Type B pancreatic cell (in vitro differentiated cells): ENCODE measurements at regions not wholly inside any gene's neighbourhood (a gene's known extent, or its start where the extent isn't known, plus 50 kb on each side); places are given as distances from the start of the nearest gene placed in this dataset.

Experiments used
- DNase-seq: peaks from one replicate; pipeline ENCODE4 v3.0.0; 2021; ENCODE audit warnings: mixed read lengths; ENCODE audit not compliant: unreplicated experiment; ENCODE audit errors: extremely low spot score
- H3K27ac Mint-ChIP-seq: 2 replicates; pipeline ENCODE4 v1.8.0; 2021; ENCODE audit warnings: mild to moderate bottlenecking, mixed read lengths
- H3K27me3 Mint-ChIP-seq: 2 replicates; pipeline ENCODE4 v1.8.0; 2021; ENCODE audit warnings: mixed read lengths
- H3K36me3 Mint-ChIP-seq: 2 replicates; pipeline ENCODE4 v1.8.0; 2021; ENCODE audit warnings: mixed read lengths
- H3K4me1 Mint-ChIP-seq: one replicate; pipeline ENCODE4 v1.8.0; 2021; ENCODE audit warnings: mixed read lengths; ENCODE audit not compliant: unreplicated experiment
- H3K4me3 Mint-ChIP-seq: 2 replicates; pipeline ENCODE4 v1.8.0; 2021; ENCODE audit warnings: mild to moderate bottlenecking, mixed read lengths
- H3K9me3 Mint-ChIP-seq: 2 replicates; pipeline ENCODE4 v1.8.0; 2021; ENCODE audit warnings: mixed read lengths
- TF ChIP-seq, protein P1 (sequence below): fragments of 200-600 bp; sonication (generic); conservative IDR thresholded peaks from 2 replicates; pipeline ENCODE4 v1.5.0; 2021; ENCODE audit warnings: antibody characterized with exemption, mild to moderate bottlenecking

DNA sequence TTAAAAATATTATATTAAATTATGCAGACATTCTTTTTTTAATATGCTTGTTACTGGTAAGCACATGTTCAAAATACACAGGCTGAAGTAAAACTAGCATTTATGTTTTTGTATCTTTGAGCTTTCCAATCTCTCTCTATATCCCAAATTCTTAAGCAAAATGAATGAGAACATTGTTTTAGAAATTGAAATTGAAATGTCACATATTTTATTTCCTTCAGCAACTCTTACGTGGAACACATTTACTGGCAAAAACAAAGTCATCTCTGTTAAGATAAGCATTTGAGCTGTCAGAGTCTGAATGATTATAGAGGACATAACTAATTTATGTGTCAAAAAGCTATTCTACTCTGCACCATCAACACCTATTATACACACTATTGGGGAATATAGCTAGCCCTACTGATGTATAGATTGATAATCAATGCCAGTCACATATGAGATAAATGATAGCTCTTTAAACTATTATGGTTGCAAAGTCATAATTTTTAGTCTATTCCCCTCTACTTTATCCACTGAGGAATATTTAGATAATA is 535.4 kb upstream of the BCHE start:
- no peak overlapping the region for H3K4me3 Mint-ChIP-seq
- H3K27ac Mint-ChIP-seq: no peak overlapping the region
- no peaks in the 10 kb centered on the region for H3K9me3 Mint-ChIP-seq
- no peaks in the 10 kb centered on the region for H3K36me3 Mint-ChIP-seq
- no peaks in the 10 kb centered on the region for H3K4me1 Mint-ChIP-seq
- TF ChIP-seq, protein P1, sequence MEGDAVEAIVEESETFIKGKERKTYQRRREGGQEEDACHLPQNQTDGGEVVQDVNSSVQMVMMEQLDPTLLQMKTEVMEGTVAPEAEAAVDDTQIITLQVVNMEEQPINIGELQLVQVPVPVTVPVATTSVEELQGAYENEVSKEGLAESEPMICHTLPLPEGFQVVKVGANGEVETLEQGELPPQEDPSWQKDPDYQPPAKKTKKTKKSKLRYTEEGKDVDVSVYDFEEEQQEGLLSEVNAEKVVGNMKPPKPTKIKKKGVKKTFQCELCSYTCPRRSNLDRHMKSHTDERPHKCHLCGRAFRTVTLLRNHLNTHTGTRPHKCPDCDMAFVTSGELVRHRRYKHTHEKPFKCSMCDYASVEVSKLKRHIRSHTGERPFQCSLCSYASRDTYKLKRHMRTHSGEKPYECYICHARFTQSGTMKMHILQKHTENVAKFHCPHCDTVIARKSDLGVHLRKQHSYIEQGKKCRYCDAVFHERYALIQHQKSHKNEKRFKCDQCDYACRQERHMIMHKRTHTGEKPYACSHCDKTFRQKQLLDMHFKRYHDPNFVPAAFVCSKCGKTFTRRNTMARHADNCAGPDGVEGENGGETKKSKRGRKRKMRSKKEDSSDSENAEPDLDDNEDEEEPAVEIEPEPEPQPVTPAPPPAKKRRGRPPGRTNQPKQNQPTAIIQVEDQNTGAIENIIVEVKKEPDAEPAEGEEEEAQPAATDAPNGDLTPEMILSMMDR: no peak
- DNase-seq: no peak
- no peaks in the 10 kb centered on the region for H3K27me3 Mint-ChIP-seq

DNA sequence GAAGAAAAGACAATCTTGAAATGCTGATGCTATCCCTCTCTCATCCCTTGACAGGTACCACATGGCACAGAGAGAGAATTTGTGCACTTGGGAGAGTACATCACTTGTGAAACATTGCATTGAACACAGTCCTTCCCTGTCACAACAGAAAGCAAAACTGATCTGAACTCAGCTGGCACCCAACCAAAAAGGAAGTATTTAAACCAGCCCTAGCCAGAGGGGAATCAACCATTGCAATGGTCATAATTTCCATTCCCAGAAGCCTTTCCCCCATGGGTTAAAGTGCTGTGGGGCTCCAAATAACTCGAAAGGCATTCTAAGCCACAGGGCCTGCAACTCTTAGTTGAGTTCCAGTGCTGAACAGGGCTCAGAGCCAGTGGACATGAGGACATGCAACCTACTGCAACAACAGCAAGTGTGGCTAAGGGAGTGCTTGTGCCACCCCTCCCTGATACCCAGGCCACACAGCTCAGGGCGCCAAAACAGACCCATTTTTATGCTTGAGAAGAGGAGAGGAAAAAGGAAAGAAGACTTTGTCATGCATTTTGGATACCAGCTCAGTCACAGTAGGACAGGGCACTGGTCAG is 530.8 kb upstream of the BCHE start:
- H3K4me1 Mint-ChIP-seq: no peaks in the 10 kb centered on the region
- no peaks in the 10 kb centered on the region for H3K9me3 Mint-ChIP-seq
- no peak overlapping the region for H3K4me3 Mint-ChIP-seq
- no peak overlapping the region for H3K27ac Mint-ChIP-seq
- H3K27me3 Mint-ChIP-seq: no peaks in the 10 kb centered on the region
- TF ChIP-seq, protein P1: no peak
- no peak for DNase-seq
- no peaks in the 10 kb centered on the region for H3K36me3 Mint-ChIP-seq

DNA sequence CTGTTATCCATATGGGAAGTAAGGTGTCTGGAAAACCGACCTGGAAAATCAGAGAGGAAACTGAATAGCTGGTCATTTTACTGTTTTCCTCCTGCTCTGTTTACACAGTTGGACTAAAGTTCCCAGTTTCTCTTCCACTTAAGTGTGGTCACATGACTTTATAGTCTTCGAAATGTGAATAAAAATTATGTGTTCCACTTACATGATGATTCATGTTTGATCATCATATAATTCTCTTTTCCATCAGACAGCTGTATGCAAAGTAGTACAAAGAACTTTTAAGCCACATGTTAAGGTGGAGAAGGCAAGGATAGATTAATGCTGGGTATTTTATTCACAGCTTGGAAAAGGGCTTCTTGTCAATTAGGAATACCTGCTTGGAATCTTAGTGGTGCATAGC is 525.5 kb upstream of the BCHE start:
- Mint-ChIP-seq H3K4me1 (no peaks in the 10 kb centered on the region), H3K4me3 (no peak overlapping the region), H3K27ac (no peak overlapping the region), H3K36me3 (no peaks in the 10 kb centered on the region), H3K27me3 (no peaks in the 10 kb centered on the region), H3K9me3 (no peaks in the 10 kb centered on the region)
- no peak for DNase-seq
- TF ChIP-seq, protein P1: no peak

DNA sequence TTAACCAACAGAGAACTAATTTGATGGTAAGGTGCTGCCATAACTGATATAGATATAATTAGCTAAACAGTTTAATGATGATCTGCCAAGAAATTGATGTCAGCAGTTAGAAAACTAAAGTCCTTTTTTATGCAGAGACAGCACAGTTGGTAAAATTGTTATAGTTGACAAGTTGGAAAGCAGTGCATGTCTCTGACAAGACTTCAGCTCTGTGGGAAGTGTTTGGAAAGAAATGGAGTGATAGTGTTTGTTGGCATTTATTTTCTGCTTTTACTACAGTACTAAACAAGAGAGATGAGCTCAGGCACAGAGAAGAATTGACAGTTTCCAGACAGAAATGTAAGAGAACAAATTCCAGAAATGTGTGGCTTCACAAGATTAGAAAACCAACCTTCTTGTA is 523.5 kb upstream of the BCHE start:
- no peaks in the 10 kb centered on the region for H3K4me1 Mint-ChIP-seq
- no peak overlapping the region for H3K4me3 Mint-ChIP-seq
- no peak overlapping the region for H3K27ac Mint-ChIP-seq
- TF ChIP-seq, protein P1: no peak
- H3K36me3 Mint-ChIP-seq: no peaks in the 10 kb centered on the region
- H3K27me3 Mint-ChIP-seq: no peaks in the 10 kb centered on the region
- no peaks in the 10 kb centered on the region for H3K9me3 Mint-ChIP-seq
- no peak for DNase-seq

DNA sequence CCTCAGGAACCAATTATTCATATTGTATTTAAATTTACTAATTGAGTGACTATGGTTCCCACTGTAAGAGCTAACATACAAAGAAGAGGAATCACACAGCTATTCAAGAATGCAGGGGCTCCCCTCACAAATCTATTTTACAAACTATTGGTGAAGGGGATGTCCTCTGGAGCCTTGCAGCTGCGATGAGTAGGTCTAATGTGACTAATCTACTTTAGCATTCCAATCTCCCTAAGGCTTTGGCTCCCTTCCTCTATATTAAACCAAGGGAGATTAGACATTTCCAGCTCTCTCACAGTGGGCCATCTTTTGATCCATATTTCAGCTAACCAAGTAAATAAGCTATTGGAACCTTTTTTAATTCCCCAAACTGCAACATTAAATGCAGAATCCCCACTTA is 514.2 kb upstream of the BCHE start:
- H3K4me3 Mint-ChIP-seq: no peak overlapping the region
- no peaks in the 10 kb centered on the region for H3K36me3 Mint-ChIP-seq
- DNase-seq: no peak
- H3K27ac Mint-ChIP-seq: no peak overlapping the region
- no peaks in the 10 kb centered on the region for H3K4me1 Mint-ChIP-seq
- no peaks in the 10 kb centered on the region for H3K27me3 Mint-ChIP-seq
- TF ChIP-seq, protein P1: no peak
- H3K9me3 Mint-ChIP-seq: peaks cover 8% of the 10 kb centered on the region
